ENCODE measurements at regions not wholly inside any gene's neighbourhood (a gene's known extent, or its start where the extent isn't known, plus 50 kb on each side); places are given as distances from the start of the nearest gene placed in this dataset.

GRCh38 chr4:110778521-110778920 lies 155.6 kb upstream of the PITX2 start:
- Histone ChIP-seq H3K79me2 (replicated peaks; ENCODE audit: insufficient read depth, low read length) (no peaks in the 10 kb centered on the region), H2AFZ (ENCODE audit: low read depth, low read length) (no peak overlapping the region), H3K9ac (ENCODE audit: low read length) (no peak overlapping the region), H3K4me3 (ENCODE audit: low read length) (no peak overlapping the region), H3K36me3 (ENCODE audit: insufficient read depth, low read length) (no peaks in the 10 kb centered on the region), H4K20me1 (ENCODE audit: insufficient read depth) (no peaks in the 10 kb centered on the region), H3K27me3 (ENCODE audit: insufficient read depth, low read depth, low read length) (no peaks in the 10 kb centered on the region), H3K4me2 (ENCODE audit: low read length) (no peak overlapping the region), H3K27ac (ENCODE audit: low read length) (no peak overlapping the region), H3F3A (ENCODE audit: insufficient read depth, low read length, poor library complexity, severe bottlenecking) (no peaks in the 10 kb centered on the region), H3K9me3 (ENCODE audit: low read length) (no peaks in the 10 kb centered on the region), H3K9me2 (ENCODE audit: insufficient read depth, low read length) (no peaks in the 10 kb centered on the region)
- no peak for TF ChIP-seq TAF1 (IDR thresholded peaks at IDR 0.05; ENCODE audit: low read depth)
- no peak for TF ChIP-seq RAD21 (conservative IDR thresholded peaks at IDR 0.05)
- TF ChIP-seq SMC3 (conservative IDR thresholded peaks at IDR 0.05; ENCODE audit: poor library complexity), result no peak
- no peak for TF ChIP-seq MXI1 (conservative IDR thresholded peaks at IDR 0.05; ENCODE audit: poor library complexity, severe bottlenecking)

DNA sequence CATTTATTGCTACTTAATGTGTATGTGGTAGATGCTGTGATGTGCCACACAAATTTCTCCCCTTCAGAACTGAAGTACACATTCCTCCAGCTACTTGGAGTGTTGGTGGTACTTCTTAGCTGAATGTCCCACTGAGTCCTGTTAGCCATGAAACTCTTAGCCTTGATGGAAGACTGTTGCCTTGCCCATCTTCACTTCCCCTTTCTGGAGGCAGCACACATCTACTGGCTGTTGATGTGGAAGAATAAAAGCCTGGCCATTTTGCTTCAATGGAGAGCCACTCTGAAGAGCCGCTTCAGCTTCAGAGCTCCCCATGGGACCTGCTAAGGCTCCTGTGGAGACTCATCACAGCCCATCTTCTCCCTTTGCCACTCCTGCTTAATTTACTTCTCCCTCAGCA lies 157.7 kb upstream of the PITX2 start:
- Histone ChIP-seq H2AFZ (ENCODE audit: low read depth, low read length) (no peak overlapping the region), H3K79me2 (replicated peaks; ENCODE audit: insufficient read depth, low read length) (no peaks in the 10 kb centered on the region), H3K27ac (ENCODE audit: low read length) (no peak overlapping the region), H3K27me3 (ENCODE audit: insufficient read depth, low read depth, low read length) (no peaks in the 10 kb centered on the region), H3K9me2 (ENCODE audit: insufficient read depth, low read length) (no peaks in the 10 kb centered on the region), H3F3A (ENCODE audit: insufficient read depth, low read length, poor library complexity, severe bottlenecking) (no peaks in the 10 kb centered on the region), H3K4me3 (ENCODE audit: low read length) (no peak overlapping the region), H3K9me3 (ENCODE audit: low read length) (no peaks in the 10 kb centered on the region), H3K36me3 (ENCODE audit: insufficient read depth, low read length) (no peaks in the 10 kb centered on the region), H3K4me2 (ENCODE audit: low read length) (no peak overlapping the region), H4K20me1 (ENCODE audit: insufficient read depth) (no peaks in the 10 kb centered on the region), H3K9ac (ENCODE audit: low read length) (no peak overlapping the region)
- no peak for TF ChIP-seq POLR2AphosphoS5 (IDR thresholded peaks at IDR 0.05)
- no peak for TF ChIP-seq RAD21 (conservative IDR thresholded peaks at IDR 0.05)
- TF ChIP-seq TAF1 (IDR thresholded peaks at IDR 0.05; ENCODE audit: low read depth), result no peak
- no peak for TF ChIP-seq MXI1 (conservative IDR thresholded peaks at IDR 0.05; ENCODE audit: poor library complexity, severe bottlenecking)

DNA sequence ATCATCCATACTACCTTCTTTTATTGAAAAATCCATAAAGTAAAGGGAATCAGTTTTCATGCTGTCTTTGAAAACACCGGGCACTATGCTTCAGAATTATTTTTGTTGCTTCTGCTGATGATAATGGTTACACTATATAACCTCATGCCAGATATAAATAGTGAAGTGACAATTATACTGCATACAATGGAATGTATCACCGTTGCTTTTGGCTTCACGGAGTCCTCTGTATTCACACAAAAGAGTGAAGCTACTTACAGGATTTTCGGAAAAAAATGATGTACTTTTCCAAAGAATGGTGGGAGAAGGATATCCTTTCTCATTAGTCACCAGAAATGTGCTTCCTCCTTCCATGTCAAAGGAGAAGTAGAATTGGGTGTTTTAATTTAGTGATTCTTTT lies 159.1 kb upstream of the PITX2 start:
- no peaks in the 10 kb centered on the region for H3K36me3 ChIP-seq (ENCODE audit: insufficient read depth, low read length)
- TF ChIP-seq CTCF (IDR thresholded peaks at IDR 0.05; ENCODE audit: poor library complexity, severe bottlenecking) (no peak), POLR2AphosphoS5 (IDR thresholded peaks at IDR 0.05) (no peak), RAD21 (conservative IDR thresholded peaks at IDR 0.05) (no peak), EP300 (conservative IDR thresholded peaks at IDR 0.05; ENCODE audit: poor library complexity, severe bottlenecking) (no peak), SMC3 (conservative IDR thresholded peaks at IDR 0.05; ENCODE audit: poor library complexity) (no peak), MXI1 (conservative IDR thresholded peaks at IDR 0.05; ENCODE audit: poor library complexity, severe bottlenecking) (no peak)
- TF ChIP-seq, protein P1, sequence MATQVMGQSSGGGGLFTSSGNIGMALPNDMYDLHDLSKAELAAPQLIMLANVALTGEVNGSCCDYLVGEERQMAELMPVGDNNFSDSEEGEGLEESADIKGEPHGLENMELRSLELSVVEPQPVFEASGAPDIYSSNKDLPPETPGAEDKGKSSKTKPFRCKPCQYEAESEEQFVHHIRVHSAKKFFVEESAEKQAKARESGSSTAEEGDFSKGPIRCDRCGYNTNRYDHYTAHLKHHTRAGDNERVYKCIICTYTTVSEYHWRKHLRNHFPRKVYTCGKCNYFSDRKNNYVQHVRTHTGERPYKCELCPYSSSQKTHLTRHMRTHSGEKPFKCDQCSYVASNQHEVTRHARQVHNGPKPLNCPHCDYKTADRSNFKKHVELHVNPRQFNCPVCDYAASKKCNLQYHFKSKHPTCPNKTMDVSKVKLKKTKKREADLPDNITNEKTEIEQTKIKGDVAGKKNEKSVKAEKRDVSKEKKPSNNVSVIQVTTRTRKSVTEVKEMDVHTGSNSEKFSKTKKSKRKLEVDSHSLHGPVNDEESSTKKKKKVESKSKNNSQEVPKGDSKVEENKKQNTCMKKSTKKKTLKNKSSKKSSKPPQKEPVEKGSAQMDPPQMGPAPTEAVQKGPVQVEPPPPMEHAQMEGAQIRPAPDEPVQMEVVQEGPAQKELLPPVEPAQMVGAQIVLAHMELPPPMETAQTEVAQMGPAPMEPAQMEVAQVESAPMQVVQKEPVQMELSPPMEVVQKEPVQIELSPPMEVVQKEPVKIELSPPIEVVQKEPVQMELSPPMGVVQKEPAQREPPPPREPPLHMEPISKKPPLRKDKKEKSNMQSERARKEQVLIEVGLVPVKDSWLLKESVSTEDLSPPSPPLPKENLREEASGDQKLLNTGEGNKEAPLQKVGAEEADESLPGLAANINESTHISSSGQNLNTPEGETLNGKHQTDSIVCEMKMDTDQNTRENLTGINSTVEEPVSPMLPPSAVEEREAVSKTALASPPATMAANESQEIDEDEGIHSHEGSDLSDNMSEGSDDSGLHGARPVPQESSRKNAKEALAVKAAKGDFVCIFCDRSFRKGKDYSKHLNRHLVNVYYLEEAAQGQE (IDR thresholded peaks at IDR 0.05; ENCODE audit: borderline replicate concordance), result no peak
- H3K79me2 ChIP-seq (replicated peaks; ENCODE audit: insufficient read depth, low read length), result no peaks in the 10 kb centered on the region
- no peaks in the 10 kb centered on the region for H4K20me1 ChIP-seq (ENCODE audit: insufficient read depth)
- H3K4me3 ChIP-seq (ENCODE audit: low read length), result no peak overlapping the region
- H3K9me3 ChIP-seq (ENCODE audit: low read length), result no peaks in the 10 kb centered on the region
- H3K9me2 ChIP-seq (ENCODE audit: insufficient read depth, low read length), result no peaks in the 10 kb centered on the region
- H3K4me2 ChIP-seq (ENCODE audit: low read length), result no peak overlapping the region
- no peaks in the 10 kb centered on the region for H3F3A ChIP-seq (ENCODE audit: insufficient read depth, low read length, poor library complexity, severe bottlenecking)
- H3K27ac ChIP-seq (ENCODE audit: low read length), result no peak overlapping the region
- no peaks in the 10 kb centered on the region for H3K27me3 ChIP-seq (ENCODE audit: insufficient read depth, low read depth, low read length)
- H2AFZ ChIP-seq (ENCODE audit: low read depth, low read length), result no peak overlapping the region
- no peak overlapping the region for H3K9ac ChIP-seq (ENCODE audit: low read length)
